GM18502 (cell line): ENCODE measurements at regions not wholly inside any gene's neighbourhood (a gene's known extent, or its start where the extent isn't known, plus 50 kb on each side); places are given as distances from the start of the nearest gene placed in this dataset.
"Not testable (repeated sequence)": the region's sequence is repeated elsewhere in the genome, so short reads cannot be mapped to it uniquely, and the experiment has no call there.

Experiments
- ATAC-seq: cut with Tn5 transposase; IDR thresholded peaks from one replicate; pipeline ENCODE4 v1.9.1; 2021; ENCODE audit warnings: mild to moderate bottlenecking; ENCODE audit not compliant: unreplicated experiment, poor library complexity

DNA sequence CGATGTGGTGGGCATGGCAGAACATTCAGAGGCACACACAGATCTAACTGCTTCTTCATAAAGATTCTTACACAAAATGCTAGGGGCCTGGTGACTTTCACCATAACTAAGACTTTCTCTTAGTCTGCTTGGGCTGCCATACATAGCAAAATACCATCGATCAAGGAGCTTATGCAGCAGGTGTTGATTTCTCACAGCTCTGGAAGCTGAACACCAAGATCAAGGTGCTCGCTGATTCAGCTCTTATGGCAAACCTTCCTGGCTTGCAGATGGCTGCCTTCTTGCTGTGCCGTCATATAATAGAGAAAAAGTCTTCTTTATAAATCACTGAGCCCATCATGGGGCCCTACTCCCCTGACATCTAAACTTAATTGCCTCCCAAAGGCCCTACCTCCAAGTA lies 487.3 kb downstream of the AJAP1 start:
- no peak for ATAC-seq

DNA sequence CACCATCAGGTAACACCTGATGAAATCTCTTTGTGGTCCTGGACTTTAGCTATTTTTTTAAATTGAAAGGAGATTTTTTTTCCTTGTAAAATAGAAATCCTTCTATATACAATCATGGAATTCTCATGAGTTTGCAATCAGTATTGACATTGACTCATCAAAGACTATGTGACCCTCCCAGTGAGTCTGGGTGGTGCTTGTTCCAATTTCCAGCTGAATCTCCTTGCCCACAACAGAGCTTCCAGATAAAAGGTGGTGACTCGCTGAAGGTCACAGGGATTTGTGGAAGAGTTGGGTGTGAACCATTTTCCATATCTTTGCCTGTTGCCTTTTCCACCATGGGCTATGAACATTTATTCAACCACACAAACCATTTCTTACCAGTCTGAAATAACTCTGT lies 486.6 kb downstream of the AJAP1 start:
- no peak for ATAC-seq

DNA sequence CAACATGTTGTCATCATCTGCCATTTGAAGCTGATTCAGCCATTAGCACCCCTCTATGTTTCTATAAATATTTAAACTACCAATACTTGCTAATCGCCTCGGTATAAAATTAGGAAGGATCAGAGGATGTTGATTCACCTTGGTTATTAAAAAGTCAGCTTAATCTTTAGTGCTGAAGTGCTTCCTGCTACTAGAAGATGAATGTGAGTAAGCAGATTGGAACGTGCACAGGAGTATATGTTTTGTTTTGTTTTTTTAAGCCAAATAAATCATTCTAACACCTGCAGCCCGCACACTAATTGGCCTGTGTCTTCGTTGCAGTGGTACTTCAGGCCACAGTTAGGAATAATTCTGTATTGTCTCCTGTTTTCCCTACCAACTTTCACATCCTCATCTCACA lies 485.7 kb downstream of the AJAP1 start:
- no peak for ATAC-seq

DNA sequence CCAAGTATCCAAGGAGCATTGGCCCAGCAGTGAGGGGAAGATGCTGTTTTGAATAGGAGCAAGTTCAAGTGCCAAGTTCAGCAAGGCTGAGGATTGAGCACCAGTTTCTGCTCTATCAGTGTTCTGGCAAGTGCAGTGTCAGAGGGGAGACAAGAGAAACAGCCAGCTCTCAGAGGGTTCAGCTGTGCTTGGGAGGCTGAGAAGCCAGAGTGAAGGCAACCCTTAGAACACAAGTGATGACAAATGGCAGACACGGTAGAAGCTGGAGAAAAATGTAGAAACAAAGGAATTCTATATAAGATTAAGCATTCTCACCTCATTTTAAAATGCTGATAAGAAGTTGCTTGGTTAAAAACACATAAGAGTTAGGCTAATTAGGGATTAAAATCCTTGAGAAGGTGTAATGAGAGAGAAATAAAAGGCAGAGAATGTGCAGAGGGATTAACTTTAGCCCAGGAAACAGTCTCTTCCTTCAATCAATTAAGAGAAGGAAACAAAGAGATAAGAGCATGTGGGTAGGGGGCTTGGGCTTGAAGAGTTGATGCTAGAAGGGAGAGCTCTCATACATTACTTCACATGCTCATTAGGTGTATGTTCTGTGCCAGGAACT lies 475.4 kb downstream of the AJAP1 start:
- no peak for ATAC-seq

DNA sequence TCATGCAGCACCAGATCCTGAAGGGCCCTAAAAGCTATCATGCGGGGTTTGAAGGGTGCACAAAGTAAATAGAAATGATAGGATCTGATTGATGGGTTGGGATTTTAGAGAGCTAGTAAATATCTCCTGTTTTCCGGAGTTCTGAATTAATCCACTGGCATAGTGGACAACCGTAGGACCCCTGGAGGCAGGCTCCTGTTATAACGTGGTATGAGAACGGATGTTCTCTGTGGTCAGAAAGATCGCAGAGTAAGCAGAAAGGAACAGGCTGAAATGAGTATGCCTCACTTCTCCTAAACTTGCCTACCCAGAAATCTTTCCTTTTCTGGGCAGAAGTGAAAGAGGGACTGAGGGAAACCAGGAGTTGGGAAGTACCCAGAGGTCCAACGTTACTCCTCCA lies 470.8 kb downstream of the AJAP1 start:
- no peak for ATAC-seq

DNA sequence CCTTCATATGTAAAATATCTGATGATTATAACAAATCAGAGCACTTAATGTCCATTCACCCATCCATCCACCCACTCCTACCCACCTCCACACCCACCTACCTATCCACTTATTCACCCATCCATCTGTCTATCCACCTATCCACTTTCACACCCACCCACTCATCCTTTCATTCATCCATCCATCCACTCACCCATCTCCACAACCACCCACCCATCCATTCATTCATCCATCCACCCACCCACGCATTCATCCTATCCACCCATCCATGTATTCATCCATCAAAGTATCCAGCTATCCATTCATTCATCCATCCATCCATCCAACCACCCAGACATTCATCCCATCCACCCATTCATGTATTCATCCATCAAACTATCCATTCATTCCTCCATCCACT lies 466.1 kb downstream of the AJAP1 start:
- no peak for ATAC-seq

DNA sequence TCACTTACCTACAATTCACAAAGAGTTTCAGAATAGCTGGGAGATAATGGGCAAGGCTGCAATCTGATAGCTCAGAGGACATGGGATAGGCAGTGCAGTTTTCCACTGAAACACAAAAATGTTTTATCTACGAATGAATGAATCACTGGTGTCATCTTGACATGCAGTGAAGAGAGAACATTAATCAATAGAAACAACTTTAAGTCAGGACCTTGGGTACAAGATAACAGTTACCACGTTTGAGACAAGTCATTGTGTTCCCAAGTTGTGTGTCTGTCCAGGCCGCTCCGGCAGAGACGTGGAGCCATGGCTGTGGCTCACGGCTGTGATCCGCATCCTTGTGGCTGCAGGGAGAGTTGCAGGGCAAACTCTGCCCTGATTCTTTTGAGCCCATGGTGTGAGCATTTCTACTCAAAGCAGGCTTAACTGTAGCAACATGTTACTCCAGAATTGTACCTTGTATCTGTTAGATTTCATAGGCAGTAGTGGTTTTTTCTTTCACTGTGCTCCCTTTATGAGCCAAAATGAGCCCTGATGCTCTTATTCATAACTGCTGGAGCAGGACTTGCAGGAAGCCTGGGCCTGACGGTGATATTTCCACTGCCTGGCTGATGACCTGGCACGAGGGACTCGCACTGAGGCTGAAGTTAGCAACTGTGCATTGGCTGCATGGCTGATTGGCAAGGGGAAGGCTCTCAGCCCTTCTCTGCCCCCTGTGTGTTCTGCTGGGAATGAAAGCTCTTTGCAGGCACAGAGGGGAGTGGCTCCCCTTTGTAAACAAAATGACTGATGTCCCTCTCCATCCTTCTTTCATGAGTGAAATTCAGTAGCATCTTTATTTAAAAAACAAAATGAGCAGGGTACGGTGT lies 465.2 kb downstream of the AJAP1 start:
- no peak for ATAC-seq

DNA sequence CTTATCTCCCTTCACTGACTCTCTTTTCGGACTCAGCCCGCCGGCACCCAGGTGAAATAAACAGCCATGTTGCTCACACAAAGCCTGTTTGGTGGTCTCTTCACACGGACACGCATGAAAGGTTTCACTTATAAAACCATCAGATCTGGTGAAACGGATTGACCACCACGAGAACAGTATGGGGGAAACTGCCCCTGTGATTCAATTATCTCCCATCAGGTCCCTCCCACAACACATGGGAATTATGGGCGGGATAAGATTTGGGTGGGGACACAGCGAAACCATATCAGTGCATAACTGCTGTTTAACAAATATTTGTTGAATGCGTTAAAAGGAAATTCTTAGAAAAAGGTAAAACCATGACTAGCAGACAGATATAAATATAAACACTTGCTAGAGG lies 464.4 kb downstream of the AJAP1 start:
- ATAC-seq = not testable (repeated sequence)

DNA sequence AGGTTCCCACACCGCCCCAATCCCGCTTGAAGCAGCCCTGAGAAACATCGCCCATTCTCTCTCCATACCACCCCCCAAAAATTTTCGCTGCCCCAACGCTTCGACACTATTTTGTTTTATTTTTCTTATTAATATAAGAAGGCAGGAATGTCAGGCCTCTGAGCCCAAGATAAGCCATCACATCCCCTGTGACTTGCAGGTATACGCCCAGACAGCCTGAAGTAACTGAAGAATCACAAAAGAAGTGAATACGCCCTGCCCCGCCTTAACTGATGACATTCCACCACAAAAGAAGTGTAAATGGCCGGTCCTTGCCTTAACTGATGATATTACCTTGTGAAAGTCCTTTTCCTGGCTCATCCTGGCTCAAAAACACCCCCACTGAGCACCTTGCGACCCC lies 463.9 kb downstream of the AJAP1 start:
- ATAC-seq = not testable (repeated sequence)

DNA sequence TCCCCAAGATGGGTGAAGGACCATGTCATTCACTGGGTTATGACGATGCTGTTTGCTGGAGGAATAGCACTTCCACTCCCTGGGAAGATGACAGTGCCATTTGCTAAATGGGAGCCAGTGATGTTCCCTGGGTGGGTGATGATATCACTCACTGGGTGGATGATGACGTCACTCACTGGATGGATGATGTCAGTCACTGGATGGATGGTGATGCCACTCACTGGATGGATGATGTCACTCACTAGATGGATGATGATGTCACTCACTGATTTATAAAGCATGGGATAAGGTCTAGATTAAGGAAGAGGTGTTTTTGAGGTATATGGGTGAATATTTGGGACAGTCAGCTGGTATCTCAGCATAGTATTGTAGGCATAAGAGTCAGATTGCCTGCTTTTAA lies 457.2 kb downstream of the AJAP1 start:
- no peak for ATAC-seq

DNA sequence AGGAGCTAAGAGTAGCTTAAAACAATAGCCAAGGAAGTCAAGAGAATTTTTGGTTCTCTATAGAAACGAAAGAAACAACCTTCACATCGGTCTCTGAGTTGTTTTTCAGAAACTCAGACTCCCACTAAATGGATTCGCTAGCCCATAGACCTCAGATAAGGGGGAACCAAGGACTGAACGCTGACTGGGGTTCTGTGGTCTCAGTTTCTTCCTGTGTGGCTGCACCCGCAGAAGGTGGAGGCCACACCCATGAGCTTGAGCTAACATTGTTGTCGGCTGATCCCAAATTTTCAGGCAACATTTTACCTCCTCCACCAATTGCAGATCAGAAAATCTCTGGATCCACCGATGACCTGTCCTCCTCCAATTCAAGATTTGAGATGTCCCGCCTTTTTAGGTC lies 456.1 kb downstream of the AJAP1 start:
- no peak for ATAC-seq

DNA sequence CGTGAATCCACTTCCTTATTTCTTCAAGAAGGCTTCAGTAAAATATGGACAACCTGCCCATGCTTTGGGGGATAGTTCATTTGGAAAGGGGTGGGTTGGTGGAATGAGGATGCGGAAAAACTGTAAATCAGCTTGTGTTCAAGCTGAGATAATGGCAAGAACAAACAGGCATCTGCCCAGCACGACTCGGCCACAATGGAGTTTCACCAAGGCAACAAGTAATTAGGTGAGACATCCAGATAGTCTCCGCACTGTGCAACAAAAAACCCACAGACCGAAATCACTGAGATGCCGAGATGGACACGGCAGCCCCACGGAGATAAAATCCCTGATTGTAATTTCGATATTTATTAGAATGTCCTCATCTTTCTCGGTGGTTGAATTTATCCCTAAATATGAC lies 455.2 kb downstream of the AJAP1 start:
- ATAC-seq = no peak

DNA sequence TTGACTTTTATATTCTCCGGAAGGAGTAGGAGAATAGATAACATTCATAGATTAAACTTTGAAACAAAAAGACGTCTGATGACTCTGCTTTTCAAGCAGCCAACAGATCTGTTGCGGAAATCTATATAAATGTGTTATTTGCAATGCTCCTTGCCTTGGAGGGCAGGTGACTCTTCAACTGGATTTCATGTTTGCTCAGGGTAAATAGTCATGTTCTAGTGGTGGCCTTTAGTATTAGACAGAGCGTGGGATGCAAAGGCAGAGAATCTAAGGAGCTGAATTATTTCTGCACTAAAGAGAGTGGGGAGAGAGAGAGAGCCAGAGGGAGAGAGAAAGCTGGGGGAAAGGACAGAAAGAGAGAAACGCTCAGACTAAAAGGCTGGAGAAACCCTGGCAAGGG lies 454.3 kb downstream of the AJAP1 start:
- ATAC-seq = no peak

DNA sequence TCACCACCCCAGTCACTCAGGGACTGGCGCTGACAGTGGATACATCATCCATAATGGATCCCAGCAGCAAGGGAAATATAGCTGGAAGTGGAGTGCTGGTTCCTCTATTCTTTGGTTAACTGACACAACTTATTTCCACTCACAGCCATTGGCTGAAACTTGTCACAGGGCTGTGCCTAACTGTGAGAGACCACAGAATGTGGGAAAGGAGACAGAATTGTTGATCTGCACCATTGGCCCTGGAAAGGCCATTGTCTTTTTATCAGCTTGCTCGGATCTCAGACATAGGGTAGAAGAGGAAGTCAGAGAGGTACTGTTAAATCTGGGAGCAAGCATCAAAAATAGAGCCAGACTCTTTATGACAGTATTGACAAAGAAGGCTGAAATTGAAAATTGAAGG lies 451.3 kb downstream of the AJAP1 start:
- no peak for ATAC-seq

DNA sequence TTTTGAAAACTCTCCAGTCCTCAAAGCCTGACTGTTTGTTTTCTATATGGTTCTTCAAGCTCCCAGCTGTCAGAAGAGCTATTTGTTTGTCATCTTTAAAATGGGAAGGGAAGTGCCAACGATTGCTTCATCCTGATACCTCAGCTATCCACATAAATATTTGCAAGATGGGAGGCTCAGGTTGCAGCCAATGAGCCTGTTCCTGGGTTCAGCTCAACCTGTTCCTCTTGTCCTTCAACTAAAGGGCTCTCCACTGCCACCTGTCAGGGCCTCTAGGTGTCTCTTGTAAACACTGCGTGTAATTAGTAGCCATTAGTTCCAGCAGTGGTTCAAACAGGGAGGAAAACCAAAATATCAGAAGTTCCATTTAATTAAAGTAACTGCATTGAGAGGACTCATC lies 445.1 kb downstream of the AJAP1 start:
- no peak for ATAC-seq

DNA sequence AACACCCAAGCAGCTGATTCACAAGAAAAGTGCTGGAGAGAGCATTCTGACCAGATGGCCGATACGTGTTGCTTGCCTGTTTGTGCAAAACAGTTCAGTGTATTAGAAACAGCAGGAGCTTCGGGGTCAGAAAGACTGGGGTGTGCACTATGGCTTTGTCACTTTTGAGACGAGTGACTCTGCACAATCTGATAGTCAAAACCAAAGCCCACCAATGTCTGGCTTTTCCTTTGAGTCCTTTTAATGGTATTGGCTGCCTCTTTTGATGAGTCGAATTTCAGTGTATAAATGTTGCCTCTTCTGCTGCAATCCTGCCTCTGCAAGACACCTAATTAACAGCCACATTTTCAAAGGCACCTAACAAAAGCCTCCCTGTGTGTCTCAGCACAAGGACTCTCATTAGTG lies 444.6 kb downstream of the AJAP1 start:
- no peak for ATAC-seq

DNA sequence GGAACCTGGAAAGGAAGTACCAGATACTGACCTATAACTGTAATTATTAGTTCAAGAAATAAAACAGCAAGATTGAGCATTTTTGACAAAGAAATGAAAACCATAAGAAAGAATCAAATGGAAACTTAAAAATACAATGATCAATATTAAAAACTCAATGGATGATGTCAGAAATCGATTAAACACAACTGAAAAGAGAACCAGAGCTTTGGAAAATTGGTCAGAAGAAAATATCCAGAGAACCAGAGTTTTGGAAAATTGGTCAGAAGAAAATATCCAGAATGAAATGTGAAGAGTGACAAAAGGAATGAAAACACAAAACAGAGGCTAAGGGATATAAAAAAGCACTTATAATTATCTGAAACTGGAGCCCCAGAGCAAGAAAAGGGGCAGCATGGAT lies 438.6 kb downstream of the AJAP1 start:
- no peak for ATAC-seq

DNA sequence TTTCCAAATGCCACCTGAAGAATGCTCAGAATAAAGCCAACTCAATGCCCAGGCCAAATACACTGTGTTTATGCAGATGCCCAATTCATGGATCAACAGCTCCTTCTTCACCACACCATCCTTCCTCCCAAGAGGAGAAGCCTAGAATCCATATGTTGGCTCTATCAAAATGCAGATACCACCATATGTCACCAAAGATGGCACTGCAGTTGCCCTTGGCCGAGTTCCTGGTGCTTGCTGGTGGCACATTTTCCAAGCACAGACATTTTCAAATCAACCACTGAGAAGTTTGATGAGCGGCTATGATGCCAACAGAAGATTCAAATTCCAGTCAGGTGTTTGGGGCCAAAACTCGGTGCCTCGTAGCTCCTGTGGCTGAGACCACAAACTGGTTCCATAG lies 430.3 kb downstream of the AJAP1 start:
- no peak for ATAC-seq

DNA sequence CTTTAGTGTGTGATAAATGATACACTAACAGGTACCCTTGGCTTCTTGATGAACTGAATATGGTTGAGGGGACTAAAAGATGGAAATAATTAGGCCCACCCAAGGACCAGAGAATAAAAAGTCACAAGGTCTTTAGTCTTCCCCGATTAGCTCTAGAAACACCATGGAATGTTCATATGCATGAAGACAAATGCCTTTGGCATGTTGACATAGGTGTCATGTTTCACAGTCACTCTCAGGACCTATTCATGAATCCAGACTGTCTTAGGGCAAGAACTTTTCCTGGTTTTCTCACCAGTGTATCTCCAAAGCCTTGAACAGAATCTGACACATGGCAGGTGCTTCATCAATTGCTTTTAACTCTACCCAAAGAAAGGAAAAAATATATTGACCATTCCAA lies 412.8 kb downstream of the AJAP1 start:
- no peak for ATAC-seq

DNA sequence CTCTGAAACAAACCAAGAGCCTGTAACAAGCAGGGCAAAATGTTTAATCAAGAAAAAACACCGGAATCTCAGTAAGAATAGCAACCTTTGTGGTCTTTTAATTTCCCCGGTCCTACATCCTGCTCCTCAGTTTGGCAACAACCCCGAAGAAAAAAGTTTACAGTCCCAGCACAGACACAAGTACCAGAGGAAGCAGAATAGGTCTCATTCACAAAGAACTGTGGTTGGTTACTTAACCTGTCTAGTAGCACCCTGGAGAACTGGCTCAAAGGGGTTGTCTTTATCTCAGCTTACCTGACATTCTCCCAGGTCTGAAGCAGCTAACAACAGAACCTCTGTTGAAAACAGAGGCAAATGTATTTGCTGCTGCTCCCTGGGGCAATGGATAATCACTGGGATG lies 399.3 kb downstream of the AJAP1 start:
- no peak for ATAC-seq

DNA sequence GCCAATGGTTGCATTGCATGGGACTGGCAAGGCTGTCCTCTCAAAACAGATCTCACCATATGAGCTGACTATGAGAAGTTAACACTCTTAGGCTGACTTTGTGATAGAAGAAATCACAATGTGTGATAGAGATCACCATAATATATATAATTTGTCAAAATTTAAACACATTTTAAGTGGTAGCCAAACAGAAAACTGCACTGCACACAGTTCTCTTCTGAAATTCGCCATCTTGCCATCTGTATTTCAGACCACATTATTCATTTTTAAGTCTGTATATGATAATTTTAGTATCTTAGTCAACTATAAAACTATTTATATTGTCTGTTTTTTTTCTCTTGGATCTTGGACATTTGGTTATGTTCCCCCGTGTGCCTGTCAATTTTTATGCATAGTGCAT lies 374.7 kb downstream of the AJAP1 start:
- no peak for ATAC-seq

DNA sequence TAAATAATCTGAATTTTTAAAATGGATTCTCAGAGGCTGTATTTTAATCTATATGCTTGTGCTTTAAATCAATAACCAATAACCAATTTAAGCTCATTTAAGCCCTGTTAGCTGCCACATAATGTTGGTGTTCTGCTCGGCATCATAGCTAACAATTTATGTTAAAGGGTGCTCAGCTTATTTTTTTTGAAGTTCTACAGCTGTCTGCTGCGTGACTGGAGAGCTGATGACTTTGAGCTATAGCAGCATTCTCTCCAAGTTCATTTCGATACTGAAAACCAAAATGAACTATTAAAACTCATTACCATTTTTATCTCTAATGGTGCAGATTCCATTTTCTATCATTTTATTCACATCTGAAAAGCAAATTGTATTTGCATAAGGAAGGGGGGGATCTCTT lies 357.8 kb downstream of the AJAP1 start:
- no peak for ATAC-seq
